ENCODE measurements at regions not wholly inside any gene's neighbourhood (a gene's known extent, or its start where the extent isn't known, plus 50 kb on each side); places are given as distances from the start of the nearest gene placed in this dataset.

DNA sequence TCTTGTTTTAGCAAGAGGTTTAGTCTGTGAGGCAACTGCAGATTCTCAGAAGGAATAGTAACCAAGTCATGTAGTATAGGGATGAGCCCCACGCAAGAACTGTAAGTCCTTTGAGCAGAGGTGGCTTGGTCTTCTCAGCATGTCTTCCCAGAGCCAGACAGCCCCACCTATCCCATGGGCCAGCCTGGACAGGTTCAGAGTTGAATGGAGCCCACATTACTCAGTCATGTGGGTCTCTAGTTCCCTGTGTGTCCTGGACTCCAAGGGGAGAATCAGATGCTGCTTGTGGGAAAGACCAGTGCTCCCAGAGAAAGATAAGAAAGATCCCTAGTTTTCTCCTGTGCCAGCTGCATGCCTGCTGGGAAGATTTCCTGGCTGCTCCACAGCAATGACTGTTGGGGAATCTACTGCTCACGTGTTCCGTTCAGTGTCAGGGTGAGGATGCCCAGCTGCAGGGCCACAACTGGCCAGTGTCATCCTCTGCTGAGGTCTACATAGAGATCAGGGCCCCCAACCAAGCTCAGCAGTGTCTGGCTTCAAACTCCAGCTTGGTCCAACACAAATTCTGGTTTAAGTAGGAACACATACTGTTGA lies 66.9 kb upstream of the UNC5B start:
- TF ChIP-seq, protein P1, sequence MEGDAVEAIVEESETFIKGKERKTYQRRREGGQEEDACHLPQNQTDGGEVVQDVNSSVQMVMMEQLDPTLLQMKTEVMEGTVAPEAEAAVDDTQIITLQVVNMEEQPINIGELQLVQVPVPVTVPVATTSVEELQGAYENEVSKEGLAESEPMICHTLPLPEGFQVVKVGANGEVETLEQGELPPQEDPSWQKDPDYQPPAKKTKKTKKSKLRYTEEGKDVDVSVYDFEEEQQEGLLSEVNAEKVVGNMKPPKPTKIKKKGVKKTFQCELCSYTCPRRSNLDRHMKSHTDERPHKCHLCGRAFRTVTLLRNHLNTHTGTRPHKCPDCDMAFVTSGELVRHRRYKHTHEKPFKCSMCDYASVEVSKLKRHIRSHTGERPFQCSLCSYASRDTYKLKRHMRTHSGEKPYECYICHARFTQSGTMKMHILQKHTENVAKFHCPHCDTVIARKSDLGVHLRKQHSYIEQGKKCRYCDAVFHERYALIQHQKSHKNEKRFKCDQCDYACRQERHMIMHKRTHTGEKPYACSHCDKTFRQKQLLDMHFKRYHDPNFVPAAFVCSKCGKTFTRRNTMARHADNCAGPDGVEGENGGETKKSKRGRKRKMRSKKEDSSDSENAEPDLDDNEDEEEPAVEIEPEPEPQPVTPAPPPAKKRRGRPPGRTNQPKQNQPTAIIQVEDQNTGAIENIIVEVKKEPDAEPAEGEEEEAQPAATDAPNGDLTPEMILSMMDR (IDR thresholded peaks at IDR 0.05) = no peak
- no peak for TF ChIP-seq POLR2A (IDR thresholded peaks at IDR 0.05)
